ENCODE measurements at regions not wholly inside any gene's neighbourhood (a gene's known extent, or its start where the extent isn't known, plus 50 kb on each side); places are given as distances from the start of the nearest gene placed in this dataset.
A peak's percentile ranks its signal among the peaks of the same experiment; 100 is the strongest.

DNA sequence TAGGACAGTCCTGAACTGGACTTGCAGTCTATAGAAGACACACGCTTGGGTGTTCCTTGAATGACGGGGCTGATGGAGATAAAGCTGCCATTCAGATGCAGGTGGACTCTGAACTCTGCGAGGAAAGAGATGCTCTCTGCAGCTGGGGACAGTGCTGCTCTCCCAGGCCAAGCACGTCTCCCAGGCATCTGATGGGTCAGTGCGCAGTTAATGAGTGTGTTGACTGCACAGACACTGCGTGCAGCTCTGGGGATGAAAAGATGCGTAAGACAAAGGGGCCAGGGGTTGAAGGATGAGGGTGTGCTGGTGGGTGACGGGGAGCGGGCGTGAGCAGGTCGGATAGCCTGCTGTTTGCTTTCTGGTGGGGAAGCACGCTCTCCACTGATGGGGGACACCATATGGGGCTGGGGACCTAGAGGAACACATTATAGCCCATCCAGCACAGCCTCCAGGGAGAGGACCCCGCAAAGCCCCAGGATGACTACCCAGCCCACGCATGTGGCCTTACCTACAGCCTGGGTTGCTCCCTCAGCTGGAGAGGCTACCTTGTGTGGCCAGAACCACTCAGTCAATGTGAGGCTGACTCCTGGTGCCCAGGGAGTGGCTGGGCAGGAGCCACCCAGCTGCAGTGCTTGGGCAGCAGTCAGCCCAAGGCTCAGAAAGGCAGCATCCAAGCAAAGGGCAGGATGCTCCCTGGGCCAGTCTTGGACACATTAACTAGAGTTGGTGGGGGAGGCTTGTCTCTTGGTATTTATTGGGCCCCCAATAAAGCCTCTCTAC is 246.3 kb downstream of the RBFOX3 start:
- DNase-seq = no peak

GRCh38 chr17:79363552-79364275 is 247.1 kb downstream of the RBFOX3 start:
- no peak for DNase-seq

DNA sequence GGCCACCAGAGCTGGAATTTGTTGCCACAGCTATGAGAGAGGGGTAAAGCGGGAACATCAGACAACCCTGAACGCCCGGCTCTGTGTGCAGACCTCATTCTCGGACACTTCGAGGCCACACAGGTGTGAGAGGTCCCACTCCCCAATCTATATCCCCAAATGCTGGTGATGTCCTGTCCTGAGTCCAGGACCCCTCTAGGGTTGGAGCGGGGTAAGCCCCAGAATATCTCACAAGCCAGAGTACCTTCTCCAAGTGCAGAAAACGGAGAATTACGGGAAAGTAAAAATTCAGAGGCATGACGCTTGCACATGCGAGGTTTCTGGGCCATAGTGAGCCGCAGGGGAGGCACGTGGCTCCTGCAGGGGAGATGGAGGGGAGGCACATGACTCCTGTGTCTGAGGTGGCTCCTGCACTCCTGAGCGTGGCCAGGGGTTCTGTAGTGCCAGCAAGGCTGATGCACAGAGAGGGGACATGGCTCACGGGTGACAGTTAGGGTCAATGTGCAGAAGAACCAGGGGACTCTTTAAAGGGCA is 248.0 kb downstream of the RBFOX3 start:
- no peak for DNase-seq

DNA sequence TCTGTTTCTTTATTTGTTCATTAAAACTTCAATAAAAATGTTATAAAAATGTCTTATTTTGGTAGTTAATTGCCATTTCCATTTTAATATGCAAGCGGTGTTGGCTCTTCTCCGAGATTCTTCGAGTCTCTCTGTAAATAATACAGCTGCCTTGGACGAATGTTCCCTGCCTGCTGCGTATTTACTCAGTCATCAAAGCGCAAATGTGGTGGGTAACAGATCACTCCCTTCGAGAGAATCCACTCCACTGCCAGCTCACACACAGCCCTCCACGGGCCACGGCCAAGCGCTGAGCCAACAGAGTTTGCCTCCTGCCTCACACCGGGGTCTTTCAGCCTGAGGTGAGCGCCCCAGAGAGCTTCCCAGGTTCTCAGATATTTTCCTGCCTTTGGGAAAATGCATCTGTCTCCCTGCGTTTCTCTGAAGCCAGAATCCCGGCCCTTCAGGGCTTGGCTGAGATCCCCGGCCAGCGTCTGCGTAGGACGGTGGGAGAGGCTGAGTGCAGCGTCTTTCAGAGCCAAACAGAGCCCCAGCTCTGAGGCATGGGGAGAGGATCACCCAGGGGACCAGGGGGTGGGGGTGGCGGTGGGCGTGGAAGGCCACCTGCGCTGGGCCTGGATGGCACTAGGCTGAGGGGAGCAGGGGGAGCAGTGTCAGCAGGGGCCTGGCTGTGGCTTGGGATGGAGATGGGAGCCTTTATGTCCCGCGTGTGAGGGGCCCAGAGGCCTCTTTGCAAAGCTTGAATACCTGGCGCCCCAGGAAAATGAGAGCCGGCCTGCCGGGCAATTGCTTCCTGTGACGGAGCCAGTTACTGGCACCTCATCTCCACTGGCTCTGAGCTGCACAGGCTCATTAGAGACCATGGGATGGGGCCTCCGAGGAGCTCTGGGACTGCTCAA is 248.7 kb downstream of the RBFOX3 start:
- no peak for DNase-seq

DNA sequence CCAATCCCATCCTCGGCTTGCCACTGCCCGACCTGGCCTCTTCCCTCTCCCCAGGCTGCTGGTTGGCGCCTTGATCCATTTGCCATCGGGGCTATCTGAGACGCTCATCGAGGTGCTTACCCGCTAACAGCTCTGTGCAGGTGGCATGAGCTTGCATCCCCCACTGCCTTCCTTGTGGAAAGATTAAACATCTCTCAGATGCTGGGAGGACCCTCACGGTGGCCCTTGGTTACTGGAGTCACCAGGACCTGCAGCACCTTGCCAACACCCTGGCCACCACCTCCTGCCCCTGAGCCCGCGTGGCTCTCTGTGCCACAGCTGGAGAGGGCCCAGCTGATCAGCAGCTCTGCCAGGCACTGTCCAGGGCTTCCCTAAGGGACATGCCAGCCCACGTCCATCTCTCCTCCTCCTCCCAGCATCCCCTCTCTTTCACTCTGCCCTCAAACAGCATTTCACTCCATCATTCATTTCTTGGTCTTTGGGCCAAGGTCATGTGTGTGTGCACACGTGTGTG is 249.6 kb downstream of the RBFOX3 start:
- DNase-seq = no peak

GRCh38 chr17:79360196-79360595 is 250.7 kb downstream of the RBFOX3 start:
- DNase-seq = peak; percentile 54

- no peak for DNase-seq
Observed at GRCh38 chr17:79356839-79357447, 253.9 kb downstream of the RBFOX3 start.

- no peak for DNase-seq
Observed at GRCh38 chr17:79355165-79355564, 255.7 kb downstream of the RBFOX3 start.

DNA sequence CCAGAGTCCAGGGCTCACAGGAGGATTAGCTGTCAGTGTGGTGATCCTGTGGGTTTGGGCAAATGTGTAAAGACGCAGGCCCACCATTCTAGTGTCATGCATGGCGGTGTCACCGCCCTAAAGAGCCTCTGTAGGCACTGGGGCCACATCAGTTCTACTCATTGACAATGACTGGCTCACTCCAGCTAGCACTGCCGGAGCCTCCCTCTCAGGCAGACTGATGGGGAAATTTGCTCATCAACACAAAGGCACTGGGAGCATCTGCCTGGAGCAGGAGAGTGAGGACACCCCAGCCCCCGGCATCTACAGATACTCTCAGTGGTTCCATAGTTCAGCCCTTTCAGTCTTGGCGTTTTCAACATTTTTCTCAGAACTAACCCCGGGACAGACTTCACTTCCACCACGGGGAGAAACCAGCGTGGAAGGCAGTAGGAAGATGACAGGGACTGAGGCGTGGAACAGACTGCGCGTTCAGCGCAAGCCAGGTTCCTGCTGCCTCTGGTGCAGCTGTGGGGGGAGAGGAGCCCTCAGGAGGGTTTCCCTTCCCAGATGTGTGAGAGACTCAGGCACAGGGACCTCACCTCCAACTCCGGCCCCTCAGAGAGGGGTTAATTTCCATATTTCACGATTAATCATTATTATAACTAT is 256.6 kb downstream of the RBFOX3 start:
- no peak for DNase-seq

- DNase-seq = no peak
Observed at GRCh38 chr17:79353548-79353947, 257.3 kb downstream of the RBFOX3 start.

GRCh38 chr17:79353016-79353415 is 257.8 kb downstream of the RBFOX3 start:
- no peak for DNase-seq

DNA sequence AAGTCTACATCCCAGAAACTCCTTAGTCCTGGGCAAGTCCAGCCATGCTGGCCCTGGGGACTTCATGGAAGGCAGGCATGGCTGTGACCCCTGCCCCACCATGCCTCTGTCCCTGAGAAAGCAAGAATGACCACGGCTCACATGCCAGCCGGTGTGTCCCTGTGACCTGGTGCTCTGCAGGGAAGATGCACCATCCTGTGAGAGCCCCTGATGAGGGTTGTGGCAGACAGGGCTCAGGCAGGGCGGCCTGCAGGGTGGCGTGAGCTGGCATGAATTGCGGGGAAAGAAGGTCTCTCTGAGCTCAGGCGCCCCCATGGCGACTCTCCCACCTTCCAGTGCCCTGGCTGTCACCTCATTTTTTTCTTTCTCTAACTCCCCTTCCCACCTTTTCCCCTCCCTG is 260.3 kb downstream of the RBFOX3 start:
- DNase-seq = no peak

GRCh38 chr17:79349506-79350400 is 261.1 kb downstream of the RBFOX3 start:
- DNase-seq = no peak

DNA sequence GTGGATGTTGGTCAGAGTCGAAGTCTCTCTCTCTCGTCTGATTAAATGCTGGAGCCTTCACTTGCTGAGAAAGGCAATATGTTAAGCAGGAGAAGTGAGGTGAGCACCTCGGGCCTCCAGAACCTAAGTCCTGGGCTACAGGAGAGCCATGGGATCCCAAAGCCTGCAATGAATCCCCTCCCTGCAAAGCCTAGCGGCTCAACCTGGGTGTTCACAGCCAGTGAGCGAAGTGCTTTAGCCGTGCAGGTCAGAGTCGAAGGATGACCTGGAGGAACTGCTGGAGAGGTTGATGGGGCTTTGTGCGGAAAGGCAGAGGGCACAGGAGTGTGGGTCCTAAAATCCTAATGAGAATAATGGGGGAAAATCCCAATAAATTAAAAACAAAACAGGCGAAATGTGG is 267.8 kb downstream of the ENGASE start:
- DNase-seq = no peak

- no peak for DNase-seq
Observed at GRCh38 chr17:79341816-79342215, 267.2 kb downstream of the ENGASE start.

GRCh38 chr17:79341222-79341780 is 266.7 kb downstream of the ENGASE start:
- no peak for DNase-seq

GRCh38 chr17:79340333-79341221 is 266.0 kb downstream of the ENGASE start:
- no peak for DNase-seq

GRCh38 chr17:79339321-79339720 is 264.7 kb downstream of the ENGASE start:
- no peak for DNase-seq

DNA sequence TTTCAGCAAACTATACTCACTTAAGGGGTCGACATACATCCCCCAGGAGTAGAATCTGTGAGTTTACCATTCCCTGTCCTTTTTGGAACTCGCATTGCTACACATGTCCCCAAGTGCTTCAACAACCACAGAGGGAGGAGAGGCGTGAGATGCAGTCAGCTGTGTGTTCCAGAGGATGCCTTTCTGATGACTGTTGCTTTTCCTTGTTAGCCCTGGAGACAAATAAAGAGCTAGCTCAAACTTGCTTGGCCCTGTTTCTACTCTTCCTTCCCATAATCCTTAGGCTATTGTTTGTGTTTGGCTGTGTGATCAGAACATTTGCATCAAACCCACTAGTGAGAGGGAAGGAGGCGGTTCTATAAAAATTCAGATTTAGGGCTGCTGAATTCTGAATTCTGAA is 264.0 kb downstream of the ENGASE start:
- DNase-seq = no peak

Measured in NCI-H2171 (cell line).